ENCODE measurements at regions not wholly inside any gene's neighbourhood (a gene's known extent, or its start where the extent isn't known, plus 50 kb on each side); places are given as distances from the start of the nearest gene placed in this dataset.

GRCh38 chr13:30033681-30034457 lies 183.5 kb upstream of the UBL3 start (continued):
- TF ChIP-seq ZBTB11 (tag by site-specific recombination; conservative IDR thresholded peaks at IDR 0.05; ENCODE audit: low read depth) (no peak), ZBTB26 (tag by site-specific recombination; optimal IDR thresholded peaks at IDR 0.05) (no peak), PRDM1 (tag by site-specific recombination; IDR thresholded peaks at IDR 0.05) (no peak), ZNF174 (tag by site-specific recombination; IDR thresholded peaks at IDR 0.05) (no peak), ZNF530 (tag by site-specific recombination; IDR thresholded peaks at IDR 0.05; ENCODE audit: low read depth) (no peak), ZNF311 (tag by site-specific recombination; IDR thresholded peaks at IDR 0.05; ENCODE audit: borderline replicate concordance) (no peak), ZNF785 (tag by site-specific recombination; IDR thresholded peaks at IDR 0.05) (no peak)

- H3K4me1 ChIP-seq (ENCODE audit: control insufficient read depth, insufficient read depth, low read length), result no peaks in the 10 kb centered on the region
- H3K36me3 ChIP-seq (ENCODE audit: control insufficient read depth in 2 of 2, insufficient read depth in 1 of 2, low read length in 2 of 2), result no peaks in the 10 kb centered on the region
- H3K27ac ChIP-seq (ENCODE audit: extremely low read depth, low read depth, low read length), result no peak overlapping the region
- CTCF ChIA-PET, result interaction anchor here (0.6 kb wide), 1 partner anchor 177 kb away, joined by 3 read pairs; no protein-coding TSS in a partner anchor
- TF ChIP-seq KLF1 (tag by site-specific recombination; IDR thresholded peaks at IDR 0.05) (no peak), ZNF776 (tag by site-specific recombination; IDR thresholded peaks at IDR 0.05; ENCODE audit: borderline replicate concordance) (no peak), BCL11B (tag by site-specific recombination; IDR thresholded peaks at IDR 0.05; ENCODE audit: low read depth) (no peak), ZNF785 (tag by site-specific recombination; IDR thresholded peaks at IDR 0.05) (no peak), INSM2 (tag by site-specific recombination; IDR thresholded peaks at IDR 0.05) (no peak), FEZF1 (tag by site-specific recombination; IDR thresholded peaks at IDR 0.05) (no peak), ZNF473 (tag by site-specific recombination; IDR thresholded peaks at IDR 0.05) (no peak), ZNF248 (tag by site-specific recombination; IDR thresholded peaks at IDR 0.05) (no peak), ZNF24 (tag by site-specific recombination; IDR thresholded peaks at IDR 0.05) (no peak), BCL11A (tag by site-specific recombination; IDR thresholded peaks at IDR 0.05; ENCODE audit: low read depth) (no peak), ZBTB49 (tag by site-specific recombination; IDR thresholded peaks at IDR 0.05; ENCODE audit: low read depth) (no peak)
- no peaks in the 10 kb centered on the region for H3K9me3 ChIP-seq (ENCODE audit: control insufficient read depth, insufficient read depth, low read depth, low read length)
- H3K4me3 ChIP-seq (ENCODE audit: low read depth, low read length), result no peak overlapping the region
- POLR2A ChIA-PET, result no interaction called here
These were observed 181.8 kb upstream of the UBL3 start for GRCh38 chr13:30032263-30032662.
